Astrocyte (in vitro differentiated cells and primary cell): ENCODE measurements at regions not wholly inside any gene's neighbourhood (a gene's known extent, or its start where the extent isn't known, plus 50 kb on each side); places are given as distances from the start of the nearest gene placed in this dataset.

Experiments
- DNase-seq: peaks from one replicate; pipeline ENCODE4 v3.0.0-alpha.2; 2010; ENCODE audit warnings: low read depth
- FAIRE-seq: peaks from 2 replicates; lab custom pipeline; 2011; peaks lifted over from hg19 to GRCh38; lab: Jason Lieb, UNC
- H2AFZ ChIP-seq: 2 replicates; pipeline ENCODE4 v1.6.0; 2012; ENCODE audit warnings: low read depth, low read length, inconsistent platforms
- H3K27ac ChIP-seq: 2 replicates; pipeline ENCODE4 v1.5.1; 2011; ENCODE audit warnings: low read depth, low read length, inconsistent platforms
- H3K27me3 ChIP-seq: 2 replicates; pipeline ENCODE4 v1.6.0; 2011; ENCODE audit warnings: low read length, inconsistent platforms; ENCODE audit not compliant: insufficient read depth
- H3K36me3 ChIP-seq: 2 replicates; pipeline ENCODE4 v1.5.1; 2011; ENCODE audit warnings: low read length, inconsistent platforms; ENCODE audit not compliant: insufficient read depth
- H3K4me1 ChIP-seq: 2 replicates; pipeline ENCODE4 v1.5.1; 2011; ENCODE audit warnings: low read length, inconsistent platforms; ENCODE audit not compliant: insufficient read depth
- H3K4me2 ChIP-seq: 2 replicates; pipeline ENCODE4 v1.6.0; 2012; ENCODE audit warnings: low read length, inconsistent platforms
- H3K4me3 ChIP-seq: 2 replicates; pipeline ENCODE4 v1.5.1; 2011; ENCODE audit warnings: low read depth, mild to moderate bottlenecking, low read length, inconsistent platforms; ENCODE audit not compliant: insufficient read depth
- H3K79me2 ChIP-seq: 2 replicates; pipeline ENCODE4 v1.6.0; 2012; ENCODE audit warnings: mild to moderate bottlenecking, low read length, inconsistent platforms; ENCODE audit not compliant: insufficient read depth
- H3K9ac ChIP-seq: 2 replicates; pipeline ENCODE4 v1.6.0; 2012; ENCODE audit warnings: mild to moderate bottlenecking, low read length, inconsistent platforms
- H3K9me3 ChIP-seq: 2 replicates; pipeline ENCODE4 v1.5.1; 2012; ENCODE audit warnings: low read depth, mild to moderate bottlenecking, low read length, inconsistent platforms; ENCODE audit not compliant: insufficient read depth
- H4K20me1 ChIP-seq: 2 replicates; pipeline ENCODE4 v1.6.0; 2012; ENCODE audit warnings: low read length, inconsistent platforms; ENCODE audit not compliant: insufficient read depth
- H3K27ac Mint-ChIP-seq: one replicate; pipeline ENCODE4 v1.8.0; 2021; ENCODE audit warnings: mild to moderate bottlenecking, mixed read lengths; ENCODE audit not compliant: unreplicated experiment
- H3K27me3 Mint-ChIP-seq: one replicate; pipeline ENCODE4 v1.8.0; 2021; ENCODE audit warnings: low read depth, mixed read lengths; ENCODE audit not compliant: unreplicated experiment
- H3K36me3 Mint-ChIP-seq: one replicate; pipeline ENCODE4 v1.8.0; 2021; ENCODE audit warnings: low read depth, mixed read lengths; ENCODE audit not compliant: unreplicated experiment
- H3K4me1 Mint-ChIP-seq: one replicate; pipeline ENCODE4 v1.8.0; 2021; ENCODE audit warnings: low read depth, mixed read lengths; ENCODE audit not compliant: unreplicated experiment
- H3K4me3 Mint-ChIP-seq: one replicate; pipeline ENCODE4 v1.8.0; 2021; ENCODE audit warnings: mild to moderate bottlenecking, moderate library complexity, mixed read lengths; ENCODE audit not compliant: unreplicated experiment
- H3K9me3 Mint-ChIP-seq: one replicate; pipeline ENCODE4 v1.8.0; 2021; ENCODE audit warnings: mild to moderate bottlenecking, mixed read lengths; ENCODE audit not compliant: unreplicated experiment
- EZH2 ChIP-seq: IDR thresholded peaks from 2 replicates; pipeline ENCODE4 v1.6.1; 2012; ENCODE audit warnings: mild to moderate bottlenecking, low read length, inconsistent platforms; ENCODE audit not compliant: insufficient read depth
- TF ChIP-seq, protein P1 (sequence below): IDR thresholded peaks from 2 replicates; pipeline ENCODE4 v1.5.1; 2011; ENCODE audit warnings: low read depth, mild to moderate bottlenecking, inconsistent platforms, low read length, moderate library complexity; ENCODE audit not compliant: insufficient read depth

DNA sequence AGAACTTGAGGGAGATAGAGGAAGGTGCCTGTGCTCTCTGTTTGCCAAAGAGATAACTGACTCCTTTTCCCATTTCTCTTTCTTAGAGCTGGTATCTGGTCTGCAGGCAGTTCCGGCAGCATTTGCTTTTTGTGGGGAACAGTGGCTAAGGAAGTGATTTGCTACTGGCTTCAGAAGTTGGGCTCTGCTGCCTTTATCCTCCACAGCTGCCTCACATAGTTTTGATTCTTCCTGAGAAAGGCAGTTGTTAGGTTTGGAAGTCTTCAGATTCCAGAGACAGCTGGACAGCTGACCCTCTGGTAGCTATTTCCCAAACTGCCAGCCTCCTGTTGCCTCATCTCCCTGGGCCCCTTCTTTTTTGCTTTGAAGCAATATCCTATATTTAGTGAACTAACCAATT is 62.6 kb upstream of the MACF1 start:
- H3K4me1 Mint-ChIP-seq, result peaks cover 51% of the 10 kb centered on the region
- no peak for TF ChIP-seq EZH2
- TF ChIP-seq, protein P1, sequence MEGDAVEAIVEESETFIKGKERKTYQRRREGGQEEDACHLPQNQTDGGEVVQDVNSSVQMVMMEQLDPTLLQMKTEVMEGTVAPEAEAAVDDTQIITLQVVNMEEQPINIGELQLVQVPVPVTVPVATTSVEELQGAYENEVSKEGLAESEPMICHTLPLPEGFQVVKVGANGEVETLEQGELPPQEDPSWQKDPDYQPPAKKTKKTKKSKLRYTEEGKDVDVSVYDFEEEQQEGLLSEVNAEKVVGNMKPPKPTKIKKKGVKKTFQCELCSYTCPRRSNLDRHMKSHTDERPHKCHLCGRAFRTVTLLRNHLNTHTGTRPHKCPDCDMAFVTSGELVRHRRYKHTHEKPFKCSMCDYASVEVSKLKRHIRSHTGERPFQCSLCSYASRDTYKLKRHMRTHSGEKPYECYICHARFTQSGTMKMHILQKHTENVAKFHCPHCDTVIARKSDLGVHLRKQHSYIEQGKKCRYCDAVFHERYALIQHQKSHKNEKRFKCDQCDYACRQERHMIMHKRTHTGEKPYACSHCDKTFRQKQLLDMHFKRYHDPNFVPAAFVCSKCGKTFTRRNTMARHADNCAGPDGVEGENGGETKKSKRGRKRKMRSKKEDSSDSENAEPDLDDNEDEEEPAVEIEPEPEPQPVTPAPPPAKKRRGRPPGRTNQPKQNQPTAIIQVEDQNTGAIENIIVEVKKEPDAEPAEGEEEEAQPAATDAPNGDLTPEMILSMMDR, result no peak
- no peak overlapping the region for H3K4me3 Mint-ChIP-seq
- Histone ChIP-seq H3K27ac (no peak overlapping the region), H3K9me3 (no peaks in the 10 kb centered on the region), H3K36me3 (peaks cover 3% of the 10 kb centered on the region), H3K4me2 (peak overlapping the region; percentile 27), H3K27me3 (no peaks in the 10 kb centered on the region), H3K79me2 (peaks cover 95% of the 10 kb centered on the region), H2AFZ (no peak overlapping the region), H3K9ac (no peak overlapping the region), H4K20me1 (peaks cover 75% of the 10 kb centered on the region), H3K4me1 (peaks cover 31% of the 10 kb centered on the region), H3K4me3 (no peak overlapping the region)
- H3K27ac Mint-ChIP-seq, result peak overlapping the region; percentile 79
- H3K27me3 Mint-ChIP-seq, result no peaks in the 10 kb centered on the region
- FAIRE-seq (no peak), DNase-seq (peak; percentile 73)
- H3K36me3 Mint-ChIP-seq, result peaks cover 4% of the 10 kb centered on the region
- no peaks in the 10 kb centered on the region for H3K9me3 Mint-ChIP-seq

- Histone ChIP-seq H3K79me2 (peaks cover 95% of the 10 kb centered on the region), H2AFZ (no peak overlapping the region), H3K4me3 (no peak overlapping the region), H3K4me1 (peaks cover 31% of the 10 kb centered on the region), H3K27me3 (no peaks in the 10 kb centered on the region), H3K4me2 (peak overlapping the region; percentile 27), H4K20me1 (peaks cover 76% of the 10 kb centered on the region), H3K27ac (peak overlapping the region; percentile 28), H3K9ac (no peak overlapping the region), H3K9me3 (no peaks in the 10 kb centered on the region), H3K36me3 (peaks cover 3% of the 10 kb centered on the region)
- TF ChIP-seq, protein P1, result no peak
- TF ChIP-seq EZH2, result no peak
- Mint-ChIP-seq H3K27me3 (no peaks in the 10 kb centered on the region), H3K36me3 (peaks cover 4% of the 10 kb centered on the region), H3K4me1 (peaks cover 51% of the 10 kb centered on the region), H3K9me3 (no peaks in the 10 kb centered on the region), H3K4me3 (peak overlapping the region; percentile 24), H3K27ac (peak overlapping the region; percentile 90)
- FAIRE-seq (no peak), DNase-seq (peak; percentile 40)
Measured at GRCh38 chr1:39142401-39143060, 62.0 kb upstream of the MACF1 start.

GRCh38 chr1:39144924-39145323 is 59.6 kb upstream of the MACF1 start:
- FAIRE-seq, result no peak
- Histone ChIP-seq H3K36me3 (peaks cover 3% of the 10 kb centered on the region), H3K9me3 (no peaks in the 10 kb centered on the region), H3K27ac (peak overlapping the region; percentile 7), H3K4me3 (no peak overlapping the region), H3K9ac (peak overlapping the region; percentile 13), H2AFZ (no peak overlapping the region), H4K20me1 (peaks cover 86% of the 10 kb centered on the region), H3K27me3 (no peaks in the 10 kb centered on the region), H3K4me1 (peaks cover 31% of the 10 kb centered on the region), H3K79me2 (peaks cover 95% of the 10 kb centered on the region), H3K4me2 (no peak overlapping the region)
- DNase-seq, result no peak
- TF ChIP-seq, protein P1, result no peak
- TF ChIP-seq EZH2, result no peak
- no peaks in the 10 kb centered on the region for H3K27me3 Mint-ChIP-seq
- peaks cover 2% of the 10 kb centered on the region for H3K36me3 Mint-ChIP-seq
- H3K27ac Mint-ChIP-seq, result peak overlapping the region; percentile 21
- H3K4me3 Mint-ChIP-seq, result peak overlapping the region; percentile 28
- H3K4me1 Mint-ChIP-seq, result peaks cover 66% of the 10 kb centered on the region
- no peaks in the 10 kb centered on the region for H3K9me3 Mint-ChIP-seq
